CD4-positive, alpha-beta T cell (primary cell): ENCODE measurements at regions not wholly inside any gene's neighbourhood (a gene's known extent, or its start where the extent isn't known, plus 50 kb on each side); places are given as distances from the start of the nearest gene placed in this dataset.

Experiments
- ATAC-seq: fragments of 200-7000 bp; cut with Tn5 transposase; one replicate; pipeline ENCODE4 v1.10.0; 2022; ENCODE audit warnings: mild to moderate bottlenecking; ENCODE audit not compliant: poor library complexity
- CTCF ChIA-PET: fragments of 350-600 bp; sonication (Branson Sonifier 250); formaldehyde crosslinking; loops from one replicate; lab custom pipeline; 2021; ENCODE audit warnings: antibody characterized with exemption, inconsistent platforms; lab: Charles Lee
- POLR2A ChIA-PET: fragments of 350-600 bp; sonication (Branson Sonifier 250); formaldehyde crosslinking; loops from one replicate; lab custom pipeline; 2021; ENCODE audit warnings: antibody characterized with exemption, inconsistent platforms; lab: Charles Lee
- DNase-seq, 14 experiments: peaks; one replicate each; pipeline ENCODE4 v3.0.0-alpha.2; 2013 to 2020; ENCODE audit warnings: mixed read lengths in 2 of 14
- H3K27ac ChIP-seq, 2 donors: one replicate each; pipeline versions ENCODE4 v1.5.1 to v1.7.0; 2013; ENCODE audit warnings: low read length in 2 of 2, low read depth in 1 of 2, mild to moderate bottlenecking in 1 of 2
- H3K27me3 ChIP-seq, 2 experiments: 1 replicate in 1 of 2; 2 replicates in 1 of 2; pipeline versions ENCODE4 v1.6.1 to v1.7.0; 2013; ENCODE audit warnings: low read length in 2 of 2, control low read depth in 1 of 2, mild to moderate bottlenecking in 1 of 2, moderate library complexity in 1 of 2; ENCODE audit not compliant: insufficient read depth in 2 of 2, control insufficient read depth in 1 of 2
- H3K36me3 ChIP-seq: one replicate; pipeline ENCODE4 v1.6.1; 2013; ENCODE audit warnings: low read length, control low read depth; ENCODE audit not compliant: insufficient read depth
- H3K4me1 ChIP-seq: one replicate; pipeline ENCODE4 v1.6.1; 2013; ENCODE audit warnings: low read length, control low read depth; ENCODE audit not compliant: insufficient read depth
- H3K4me3 ChIP-seq: one replicate; pipeline ENCODE4 v1.5.1; 2013; ENCODE audit warnings: mild to moderate bottlenecking, low read length, moderate library complexity
- H3K9me3 ChIP-seq, 2 experiments: 1 replicate in 1 of 2; 2 replicates in 1 of 2; pipeline versions ENCODE4 v1.6.1 to v1.7.0; 2013; ENCODE audit warnings: low read length in 2 of 2, mild to moderate bottlenecking in 2 of 2, control low read depth in 1 of 2, moderate library complexity in 1 of 2; ENCODE audit not compliant: control insufficient read depth in 1 of 2, insufficient read depth in 1 of 2
- H3K27ac Mint-ChIP-seq: one replicate; pipeline ENCODE4 v1.8.0; 2020; ENCODE audit warnings: mixed read lengths
- H3K27me3 Mint-ChIP-seq: one replicate; pipeline ENCODE4 v1.8.0; 2021; ENCODE audit warnings: mixed read lengths
- H3K36me3 Mint-ChIP-seq: one replicate; pipeline ENCODE4 v1.8.0; 2021; ENCODE audit warnings: low read depth, mixed read lengths
- H3K4me1 Mint-ChIP-seq: one replicate; pipeline ENCODE4 v1.8.0; 2021; ENCODE audit warnings: low read depth, mixed read lengths
- H3K4me3 Mint-ChIP-seq: one replicate; pipeline ENCODE4 v1.8.0; 2020; ENCODE audit warnings: mild to moderate bottlenecking, mixed read lengths
- H3K9me3 Mint-ChIP-seq: one replicate; pipeline ENCODE4 v1.8.0; 2020; ENCODE audit warnings: mixed read lengths
- intact Hi-C, 2 experiments: fragments of 100-400 bp; cut with DNase I in 1 of 2; cut with micrococcal nuclease in 1 of 2; formaldehyde crosslinking; loops; one replicate each; pipeline versions ENCODE4 v1.15.1 to v1.9.0; 2023 to 2025; cut with DNase I, micrococcal nuclease
- TF ChIP-seq, protein P1 (sequence below): fragments of 200-600 bp; IDR thresholded peaks from one replicate; pipeline ENCODE4 v1.8.0; 2022; ENCODE audit warnings: antibody characterized with exemption, mild to moderate bottlenecking

GRCh38 chr1:230591678-230592077 lies 50.6 kb upstream of the COG2 start:
- no peaks in the 10 kb centered on the region for H3K4me1 ChIP-seq
- no peak overlapping the region for H3K27ac Mint-ChIP-seq

DNA sequence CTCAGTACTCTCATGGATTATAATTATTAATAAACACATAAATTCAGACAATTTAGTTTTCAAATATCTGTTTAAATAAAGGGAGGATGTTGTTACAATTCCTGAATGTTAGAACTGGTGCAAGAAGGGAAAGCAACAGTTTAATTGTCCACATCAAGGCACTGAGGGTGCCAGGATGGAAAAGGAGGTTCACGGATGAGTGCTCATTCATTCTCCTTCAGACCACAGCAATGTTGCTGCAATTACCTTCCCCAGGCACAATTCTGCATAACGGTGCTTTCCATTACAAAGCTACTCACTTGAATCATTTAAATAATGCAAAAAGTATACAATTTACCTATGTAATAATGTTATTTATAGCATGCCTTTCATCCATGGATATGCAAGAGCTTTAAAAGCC lies 52.3 kb upstream of the COG2 start:
- H3K27ac ChIP-seq = no peak overlapping the region
- ChIA-PET POLR2A (no interaction called here), CTCF (no interaction called here)
- H3K4me3 ChIP-seq = no peak overlapping the region
- no peak overlapping the region for H3K4me3 Mint-ChIP-seq
- no peaks in the 10 kb centered on the region for H3K4me1 ChIP-seq
- H3K4me1 Mint-ChIP-seq = no peaks in the 10 kb centered on the region
- H3K27me3 Mint-ChIP-seq = peaks cover 46% of the 10 kb centered on the region
- H3K27ac Mint-ChIP-seq = no peak overlapping the region
- no peaks in the 10 kb centered on the region for H3K9me3 Mint-ChIP-seq
- TF ChIP-seq, protein P1, sequence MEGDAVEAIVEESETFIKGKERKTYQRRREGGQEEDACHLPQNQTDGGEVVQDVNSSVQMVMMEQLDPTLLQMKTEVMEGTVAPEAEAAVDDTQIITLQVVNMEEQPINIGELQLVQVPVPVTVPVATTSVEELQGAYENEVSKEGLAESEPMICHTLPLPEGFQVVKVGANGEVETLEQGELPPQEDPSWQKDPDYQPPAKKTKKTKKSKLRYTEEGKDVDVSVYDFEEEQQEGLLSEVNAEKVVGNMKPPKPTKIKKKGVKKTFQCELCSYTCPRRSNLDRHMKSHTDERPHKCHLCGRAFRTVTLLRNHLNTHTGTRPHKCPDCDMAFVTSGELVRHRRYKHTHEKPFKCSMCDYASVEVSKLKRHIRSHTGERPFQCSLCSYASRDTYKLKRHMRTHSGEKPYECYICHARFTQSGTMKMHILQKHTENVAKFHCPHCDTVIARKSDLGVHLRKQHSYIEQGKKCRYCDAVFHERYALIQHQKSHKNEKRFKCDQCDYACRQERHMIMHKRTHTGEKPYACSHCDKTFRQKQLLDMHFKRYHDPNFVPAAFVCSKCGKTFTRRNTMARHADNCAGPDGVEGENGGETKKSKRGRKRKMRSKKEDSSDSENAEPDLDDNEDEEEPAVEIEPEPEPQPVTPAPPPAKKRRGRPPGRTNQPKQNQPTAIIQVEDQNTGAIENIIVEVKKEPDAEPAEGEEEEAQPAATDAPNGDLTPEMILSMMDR = no peak
- intact Hi-C loops = no loop called here
- peaks cover 5 to 6% of the 10 kb centered on the region in 2 experiments for H3K27me3 ChIP-seq
- no peaks in the 10 kb centered on the region for H3K36me3 ChIP-seq
- H3K36me3 Mint-ChIP-seq = no peaks in the 10 kb centered on the region
- ATAC-seq = no peak
- DNase-seq = no peak
- H3K9me3 ChIP-seq = no peaks in the 10 kb centered on the region

More at GRCh38 chr1:230591678-230592077, 50.6 kb upstream of the COG2 start:
- Histone ChIP-seq H3K27me3 (peaks cover 5 to 11% of the 10 kb centered on the region in 2 experiments), H3K27ac (no peak overlapping the region), H3K4me3 (no peak overlapping the region), H3K36me3 (no peaks in the 10 kb centered on the region), H3K9me3 (no peaks in the 10 kb centered on the region)
- ATAC-seq = no peak
- no peak for DNase-seq
- Mint-ChIP-seq H3K4me1 (no peaks in the 10 kb centered on the region), H3K9me3 (no peaks in the 10 kb centered on the region), H3K4me3 (no peak overlapping the region), H3K36me3 (no peaks in the 10 kb centered on the region), H3K27me3 (peaks cover 48% of the 10 kb centered on the region)
- TF ChIP-seq, protein P1 = no peak
- intact Hi-C loops = no loop called here
- CTCF ChIA-PET = no interaction called here
- POLR2A ChIA-PET = no interaction called here

DNA sequence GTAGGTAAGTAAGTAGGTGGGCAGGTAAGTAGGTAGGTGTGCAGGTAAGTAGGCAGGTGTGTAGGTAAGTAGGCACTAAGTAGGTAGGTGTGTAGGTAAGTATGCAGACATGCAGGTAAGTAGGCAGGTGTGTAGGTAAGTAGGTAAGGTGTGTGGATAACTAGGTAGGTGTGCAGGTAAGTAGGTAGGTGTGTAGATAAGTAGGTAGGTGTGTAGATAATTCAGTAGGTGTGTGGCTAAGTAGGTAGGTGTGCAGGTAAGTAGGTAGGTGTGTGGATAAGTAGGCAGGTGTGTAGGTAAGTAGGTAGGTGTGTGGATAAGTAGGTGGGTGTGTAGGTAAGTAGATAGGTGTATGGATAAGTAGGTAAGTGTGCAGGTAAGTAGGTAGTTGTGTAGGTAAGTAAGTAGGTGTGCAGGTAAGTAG lies 53.9 kb upstream of the COG2 start:
- Histone ChIP-seq H3K4me3 (no peak overlapping the region), H3K36me3 (no peaks in the 10 kb centered on the region), H3K4me1 (no peaks in the 10 kb centered on the region), H3K27me3 (peaks cover 5 to 6% of the 10 kb centered on the region in 2 experiments), H3K9me3 (no peaks in the 10 kb centered on the region), H3K27ac (no peak overlapping the region)
- intact Hi-C loops = no loop called here
- no peak for DNase-seq
- ChIA-PET CTCF (no interaction called here), POLR2A (no interaction called here)
- TF ChIP-seq, protein P1 = no peak
- Mint-ChIP-seq H3K4me1 (no peaks in the 10 kb centered on the region), H3K9me3 (no peaks in the 10 kb centered on the region), H3K27me3 (peaks cover 47% of the 10 kb centered on the region), H3K27ac (no peak overlapping the region), H3K36me3 (no peaks in the 10 kb centered on the region), H3K4me3 (no peak overlapping the region)
- ATAC-seq = no peak
